ENCODE measurements at regions not wholly inside any gene's neighbourhood (a gene's known extent, or its start where the extent isn't known, plus 50 kb on each side); places are given as distances from the start of the nearest gene placed in this dataset.

DNA sequence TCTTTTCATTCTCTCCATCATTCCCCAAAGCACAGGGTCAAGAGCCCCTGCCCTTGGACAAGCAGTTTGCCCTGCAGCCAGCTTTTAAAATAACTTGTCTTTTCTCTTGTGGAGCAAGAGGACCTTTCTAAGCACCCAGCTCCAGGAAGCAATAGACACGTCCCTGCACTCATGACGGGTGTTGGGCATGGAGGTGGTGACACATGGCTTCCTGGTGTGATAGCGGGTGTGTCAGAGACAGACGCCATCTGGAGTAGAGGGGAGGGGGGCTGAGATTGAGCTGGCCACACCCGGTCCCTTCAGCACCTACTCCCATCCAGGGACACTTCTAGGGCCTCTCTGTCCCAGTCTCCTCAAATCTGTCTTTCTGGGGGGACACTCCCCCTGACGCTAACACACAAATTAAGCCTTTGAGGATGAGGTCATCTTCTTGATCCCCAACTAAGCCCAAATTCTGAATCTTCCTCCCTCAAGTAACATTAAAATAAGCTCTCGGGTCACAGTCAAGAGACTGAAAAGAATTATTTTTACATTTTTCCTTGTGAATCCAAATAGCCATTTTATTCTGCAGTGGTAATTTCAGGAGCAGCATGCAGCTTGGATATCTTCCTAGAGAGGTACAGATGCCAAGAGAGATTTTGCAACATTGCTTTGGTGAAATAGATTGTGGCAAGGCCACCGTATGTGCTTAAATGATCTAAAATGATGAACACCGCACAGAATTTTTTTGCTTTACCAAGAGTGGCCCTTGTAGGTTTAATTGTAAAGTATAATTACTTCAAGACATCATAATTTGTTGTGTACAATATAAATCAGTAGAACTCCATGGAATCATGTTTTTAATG is 216.6 kb upstream of the IRX3 start:
- H3K36me3 ChIP-seq: no peaks in the 10 kb centered on the region
- no peaks in the 10 kb centered on the region for H3K9me3 ChIP-seq
- no peak for DNase-seq
- WGBS, 3 donors: 74 to 79% (median 77%) methylated on average over 9 of the region's 9 CpGs
- intact Hi-C loops (cut with DNase I): no loop called here
- H3K4me1 ChIP-seq (ENCODE audit: insufficient read depth): peaks cover 3% of the 10 kb centered on the region
- TF ChIP-seq EP300 (IDR thresholded peaks at IDR 0.05) (no peak), POLR2A (IDR thresholded peaks at IDR 0.05) (no peak)
- TF ChIP-seq, protein P1, sequence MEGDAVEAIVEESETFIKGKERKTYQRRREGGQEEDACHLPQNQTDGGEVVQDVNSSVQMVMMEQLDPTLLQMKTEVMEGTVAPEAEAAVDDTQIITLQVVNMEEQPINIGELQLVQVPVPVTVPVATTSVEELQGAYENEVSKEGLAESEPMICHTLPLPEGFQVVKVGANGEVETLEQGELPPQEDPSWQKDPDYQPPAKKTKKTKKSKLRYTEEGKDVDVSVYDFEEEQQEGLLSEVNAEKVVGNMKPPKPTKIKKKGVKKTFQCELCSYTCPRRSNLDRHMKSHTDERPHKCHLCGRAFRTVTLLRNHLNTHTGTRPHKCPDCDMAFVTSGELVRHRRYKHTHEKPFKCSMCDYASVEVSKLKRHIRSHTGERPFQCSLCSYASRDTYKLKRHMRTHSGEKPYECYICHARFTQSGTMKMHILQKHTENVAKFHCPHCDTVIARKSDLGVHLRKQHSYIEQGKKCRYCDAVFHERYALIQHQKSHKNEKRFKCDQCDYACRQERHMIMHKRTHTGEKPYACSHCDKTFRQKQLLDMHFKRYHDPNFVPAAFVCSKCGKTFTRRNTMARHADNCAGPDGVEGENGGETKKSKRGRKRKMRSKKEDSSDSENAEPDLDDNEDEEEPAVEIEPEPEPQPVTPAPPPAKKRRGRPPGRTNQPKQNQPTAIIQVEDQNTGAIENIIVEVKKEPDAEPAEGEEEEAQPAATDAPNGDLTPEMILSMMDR (IDR thresholded peaks at IDR 0.05): no peak
- no peak overlapping the region for H3K27ac ChIP-seq
- H3K4me3 ChIP-seq: no peak overlapping the region
- no peaks in the 10 kb centered on the region for H3K27me3 ChIP-seq

DNA sequence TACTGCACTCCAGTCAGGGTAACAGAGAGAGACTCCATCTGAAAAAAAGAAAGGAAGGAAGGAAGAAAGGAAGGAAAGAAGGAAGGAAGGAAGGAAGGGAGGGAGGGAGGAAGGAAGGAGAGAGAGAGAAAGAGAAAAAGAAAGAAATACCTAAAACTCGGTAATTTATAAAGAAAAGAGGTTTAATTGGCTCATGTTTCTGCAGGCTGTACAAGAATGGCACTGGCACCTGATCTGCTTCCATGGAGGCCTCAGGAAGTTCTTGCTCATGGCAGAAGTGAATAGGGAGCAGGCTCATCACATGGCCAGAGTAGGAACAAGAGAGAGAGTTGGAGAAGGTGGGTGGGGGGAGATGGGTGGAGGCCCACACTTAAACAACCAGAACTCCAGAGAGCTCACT is 215.2 kb upstream of the IRX3 start:
- peaks cover 3% of the 10 kb centered on the region for H3K4me1 ChIP-seq (ENCODE audit: insufficient read depth)
- H3K27ac ChIP-seq: no peak overlapping the region
- no peaks in the 10 kb centered on the region for H3K36me3 ChIP-seq
- intact Hi-C loops (cut with DNase I): no loop called here
- no peak overlapping the region for H3K4me3 ChIP-seq
- H3K9me3 ChIP-seq: no peaks in the 10 kb centered on the region
- H3K27me3 ChIP-seq: no peaks in the 10 kb centered on the region
- TF ChIP-seq, protein P1 (IDR thresholded peaks at IDR 0.05): no peak
- TF ChIP-seq EP300 (IDR thresholded peaks at IDR 0.05) (no peak), POLR2A (IDR thresholded peaks at IDR 0.05) (no peak)
- DNase-seq: no peak
- WGBS, 3 donors: 90 to 100% (median 91%) methylated on average over 1 of the region's 1 CpG

DNA sequence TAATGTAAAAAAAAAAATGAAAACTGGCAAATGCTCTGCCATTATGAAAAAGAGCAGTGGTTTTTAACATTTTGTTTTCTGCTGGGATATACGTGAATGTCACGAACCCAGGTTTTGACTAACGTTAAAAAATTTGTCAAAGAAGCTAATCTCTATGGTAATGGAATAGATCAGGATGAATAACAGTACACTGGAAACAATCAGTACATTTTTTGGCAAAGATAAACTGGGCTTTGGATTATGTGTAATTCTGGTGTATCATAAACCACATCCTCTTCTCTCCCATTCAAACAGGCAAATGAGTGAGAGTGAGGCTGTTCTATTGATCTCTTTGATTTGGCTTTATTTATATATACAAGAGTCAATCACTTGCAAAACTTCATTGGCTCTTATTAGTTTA is 207.0 kb upstream of the IRX3 start:
- H3K27me3 ChIP-seq: no peaks in the 10 kb centered on the region
- intact Hi-C loops (cut with DNase I): no loop called here
- no peaks in the 10 kb centered on the region for H3K36me3 ChIP-seq
- no peak overlapping the region for H3K27ac ChIP-seq
- WGBS, 3 donors: 81 to 92% (median 88%) methylated on average over 3 of the region's 3 CpGs
- H3K4me3 ChIP-seq: no peak overlapping the region
- H3K9me3 ChIP-seq: no peaks in the 10 kb centered on the region
- DNase-seq: no peak
- no peak for TF ChIP-seq EP300 (IDR thresholded peaks at IDR 0.05)
- no peak for TF ChIP-seq POLR2A (IDR thresholded peaks at IDR 0.05)
- TF ChIP-seq, protein P1 (IDR thresholded peaks at IDR 0.05): no peak
- H3K4me1 ChIP-seq (ENCODE audit: insufficient read depth): no peaks in the 10 kb centered on the region

DNA sequence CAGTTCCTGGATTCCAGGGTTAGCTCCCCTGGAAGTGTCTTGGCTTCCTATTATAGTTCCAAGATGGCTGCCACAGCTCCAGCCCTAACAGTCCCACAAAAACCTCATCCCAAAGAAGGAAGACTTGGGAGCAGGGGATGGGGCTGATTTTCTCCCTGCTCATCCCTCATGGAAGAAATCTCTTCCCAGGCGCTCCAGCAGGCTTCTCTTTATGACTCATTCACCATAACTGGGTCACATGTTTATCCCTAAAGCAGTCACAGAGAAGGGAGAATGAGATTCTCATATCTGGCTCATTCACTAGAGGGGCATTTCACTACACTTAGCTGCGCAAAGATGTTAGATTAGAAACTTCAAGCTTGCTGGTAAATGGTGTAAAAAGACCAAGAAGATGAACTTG is 206.5 kb upstream of the IRX3 start:
- intact Hi-C loops (cut with DNase I): no loop called here
- H3K27me3 ChIP-seq: no peaks in the 10 kb centered on the region
- no peaks in the 10 kb centered on the region for H3K36me3 ChIP-seq
- no peak overlapping the region for H3K4me3 ChIP-seq
- no peaks in the 10 kb centered on the region for H3K9me3 ChIP-seq
- WGBS, 3 donors: 69 to 81% (median 70%) methylated on average over 2 of the region's 2 CpGs
- no peak for DNase-seq
- H3K27ac ChIP-seq: no peak overlapping the region
- no peak for TF ChIP-seq EP300 (IDR thresholded peaks at IDR 0.05)
- TF ChIP-seq POLR2A (IDR thresholded peaks at IDR 0.05): no peak
- TF ChIP-seq, protein P1 (IDR thresholded peaks at IDR 0.05): no peak
- H3K4me1 ChIP-seq (ENCODE audit: insufficient read depth): no peaks in the 10 kb centered on the region

All from ovary (tissue), 7 donors.